ENCODE measurements at regions not wholly inside any gene's neighbourhood (a gene's known extent, or its start where the extent isn't known, plus 50 kb on each side); places are given as distances from the start of the nearest gene placed in this dataset.

GRCh38 chr5:66234241-66234640, 90.1 kb downstream of the SREK1 start:
- H3K4me1 Mint-ChIP-seq, result no peaks in the 10 kb centered on the region
- no peak overlapping the region for H3K27ac Mint-ChIP-seq
- H3K4me3 Mint-ChIP-seq, result no peak overlapping the region
- H3K9me3 Mint-ChIP-seq, result no peaks in the 10 kb centered on the region
- peaks cover 0 to 8% of the 10 kb centered on the region in 2 donors for H3K27me3 Mint-ChIP-seq
- H3K36me3 ChIP-seq (ENCODE audit: insufficient read depth, low read length), result no peaks in the 10 kb centered on the region
- H3K4me1 ChIP-seq (ENCODE audit: insufficient read depth, low read length), result no peaks in the 10 kb centered on the region
- POLR2A ChIA-PET, result no interaction called here
- no peak overlapping the region for H3K4me3 ChIP-seq (ENCODE audit: low read length)
- CTCF ChIA-PET, result no interaction called here
- DNase-seq, result no peak
- no peaks in the 10 kb centered on the region for H3K9me3 ChIP-seq (ENCODE audit: low read length)
- H3K27me3 ChIP-seq (ENCODE audit: insufficient read depth, low read length, poor library complexity, severe bottlenecking), result no peaks in the 10 kb centered on the region
- no peak overlapping the region for H3K27ac ChIP-seq (ENCODE audit: low read depth, low read length)
- peaks cover 0 to 2% (median 0%) of the 10 kb centered on the region in 3 donors for H3K36me3 Mint-ChIP-seq

GRCh38 chr5:66238435-66238834, 94.3 kb downstream of the SREK1 start:
- no peak overlapping the region for H3K4me3 ChIP-seq (ENCODE audit: low read length)
- H3K9me3 ChIP-seq (ENCODE audit: low read length), result no peaks in the 10 kb centered on the region
- H3K36me3 Mint-ChIP-seq, result peaks cover 0 to 2% (median 0%) of the 10 kb centered on the region in 3 donors
- no peaks in the 10 kb centered on the region for H3K36me3 ChIP-seq (ENCODE audit: insufficient read depth, low read length)
- DNase-seq, result no peak
- H3K9me3 Mint-ChIP-seq, result no peaks in the 10 kb centered on the region
- no peaks in the 10 kb centered on the region for H3K4me1 ChIP-seq (ENCODE audit: insufficient read depth, low read length)
- no peak overlapping the region for H3K27ac ChIP-seq (ENCODE audit: low read depth, low read length)
- H3K27ac Mint-ChIP-seq, result no peak overlapping the region
- H3K4me1 Mint-ChIP-seq, result no peaks in the 10 kb centered on the region
- CTCF ChIA-PET, result no interaction called here
- H3K27me3 Mint-ChIP-seq, result peaks cover 1 to 8% of the 10 kb centered on the region in 2 donors
- H3K27me3 ChIP-seq (ENCODE audit: insufficient read depth, low read length, poor library complexity, severe bottlenecking), result no peaks in the 10 kb centered on the region
- H3K4me3 Mint-ChIP-seq, result no peak overlapping the region
- POLR2A ChIA-PET, result no interaction called here

- Mint-ChIP-seq H3K27ac (no peak overlapping the region), H3K4me1 (no peaks in the 10 kb centered on the region), H3K4me3 (no peak overlapping the region), H3K9me3 (no peaks in the 10 kb centered on the region), H3K36me3 (peaks cover 0 to 2% (median 0%) of the 10 kb centered on the region in 3 donors), H3K27me3 (peaks cover 1 to 8% of the 10 kb centered on the region in 2 donors)
- CTCF ChIA-PET, result no interaction called here
- Histone ChIP-seq H3K4me1 (ENCODE audit: insufficient read depth, low read length) (no peaks in the 10 kb centered on the region), H3K4me3 (ENCODE audit: low read length) (no peak overlapping the region), H3K9me3 (ENCODE audit: low read length) (no peaks in the 10 kb centered on the region), H3K36me3 (ENCODE audit: insufficient read depth, low read length) (no peaks in the 10 kb centered on the region), H3K27me3 (ENCODE audit: insufficient read depth, low read length, poor library complexity, severe bottlenecking) (no peaks in the 10 kb centered on the region), H3K27ac (ENCODE audit: low read depth, low read length) (no peak overlapping the region)
- POLR2A ChIA-PET, result no interaction called here
- no peak for DNase-seq
Measured at GRCh38 chr5:66239034-66239433, 94.9 kb downstream of the SREK1 start.

GRCh38 chr5:66241136-66241825, 97.2 kb downstream of the SREK1 start:
- no peaks in the 10 kb centered on the region for H3K4me1 ChIP-seq (ENCODE audit: insufficient read depth, low read length)
- Mint-ChIP-seq H3K27ac (no peak overlapping the region), H3K27me3 (peaks cover 0 to 1% of the 10 kb centered on the region in 2 donors), H3K4me3 (no peak overlapping the region), H3K9me3 (no peaks in the 10 kb centered on the region), H3K36me3 (peaks cover 0 to 2% (median 0%) of the 10 kb centered on the region in 3 donors), H3K4me1 (no peaks in the 10 kb centered on the region)
- ChIA-PET POLR2A (no interaction called here), CTCF (no interaction called here)
- no peaks in the 10 kb centered on the region for H3K9me3 ChIP-seq (ENCODE audit: low read length)
- no peak overlapping the region for H3K4me3 ChIP-seq (ENCODE audit: low read length)
- no peaks in the 10 kb centered on the region for H3K27me3 ChIP-seq (ENCODE audit: insufficient read depth, low read length, poor library complexity, severe bottlenecking)
- H3K27ac ChIP-seq (ENCODE audit: low read depth, low read length), result no peak overlapping the region
- DNase-seq, result no peak
- no peaks in the 10 kb centered on the region for H3K36me3 ChIP-seq (ENCODE audit: insufficient read depth, low read length)

- POLR2A ChIA-PET, result no interaction called here
- peaks cover 0 to 2% (median 0%) of the 10 kb centered on the region in 3 donors for H3K36me3 Mint-ChIP-seq
- Histone ChIP-seq H3K36me3 (ENCODE audit: insufficient read depth, low read length) (no peaks in the 10 kb centered on the region), H3K27ac (ENCODE audit: low read depth, low read length) (no peak overlapping the region), H3K4me1 (ENCODE audit: insufficient read depth, low read length) (no peaks in the 10 kb centered on the region), H3K4me3 (ENCODE audit: low read length) (no peak overlapping the region), H3K27me3 (ENCODE audit: insufficient read depth, low read length, poor library complexity, severe bottlenecking) (no peaks in the 10 kb centered on the region), H3K9me3 (ENCODE audit: low read length) (no peaks in the 10 kb centered on the region)
- peaks cover 0 to 1% of the 10 kb centered on the region in 2 donors for H3K27me3 Mint-ChIP-seq
- H3K27ac Mint-ChIP-seq, result no peak overlapping the region
- H3K4me1 Mint-ChIP-seq, result no peaks in the 10 kb centered on the region
- DNase-seq, result no peak
- H3K9me3 Mint-ChIP-seq, result no peaks in the 10 kb centered on the region
- CTCF ChIA-PET, result no interaction called here
- no peak overlapping the region for H3K4me3 Mint-ChIP-seq
Measured at GRCh38 chr5:66242050-66242715, 98.1 kb downstream of the SREK1 start.

GRCh38 chr5:66246608-66247007, 102.5 kb downstream of the SREK1 start:
- ChIA-PET POLR2A (no interaction called here), CTCF (no interaction called here)
- no peaks in the 10 kb centered on the region for H3K36me3 Mint-ChIP-seq
- no peaks in the 10 kb centered on the region for H3K4me1 Mint-ChIP-seq
- H3K27ac Mint-ChIP-seq, result no peak overlapping the region
- Histone ChIP-seq H3K36me3 (ENCODE audit: insufficient read depth, low read length) (no peaks in the 10 kb centered on the region), H3K9me3 (ENCODE audit: low read length) (no peaks in the 10 kb centered on the region), H3K4me1 (ENCODE audit: insufficient read depth, low read length) (no peaks in the 10 kb centered on the region), H3K27ac (ENCODE audit: low read depth, low read length) (no peak overlapping the region), H3K27me3 (ENCODE audit: insufficient read depth, low read length, poor library complexity, severe bottlenecking) (no peaks in the 10 kb centered on the region), H3K4me3 (ENCODE audit: low read length) (no peak overlapping the region)
- H3K9me3 Mint-ChIP-seq, result no peaks in the 10 kb centered on the region
- H3K27me3 Mint-ChIP-seq, result peaks cover 0 to 1% of the 10 kb centered on the region in 2 donors
- DNase-seq, result no peak
- no peak overlapping the region for H3K4me3 Mint-ChIP-seq

GRCh38 chr5:66247176-66247960, 103.3 kb downstream of the SREK1 start:
- DNase-seq, result no peak
- no peaks in the 10 kb centered on the region for H3K9me3 ChIP-seq (ENCODE audit: low read length)

GRCh38 chr5:66248874-66249273, 104.8 kb downstream of the SREK1 start:
- no peaks in the 10 kb centered on the region for H3K36me3 Mint-ChIP-seq
- H3K27me3 ChIP-seq (ENCODE audit: insufficient read depth, low read length, poor library complexity, severe bottlenecking), result no peaks in the 10 kb centered on the region
- no peaks in the 10 kb centered on the region for H3K9me3 ChIP-seq (ENCODE audit: low read length)
- H3K36me3 ChIP-seq (ENCODE audit: insufficient read depth, low read length), result no peaks in the 10 kb centered on the region
- DNase-seq, result no peak
- no peak overlapping the region for H3K27ac Mint-ChIP-seq
- H3K27me3 Mint-ChIP-seq, result no peaks in the 10 kb centered on the region
- ChIA-PET POLR2A (no interaction called here), CTCF (no interaction called here)
- H3K4me3 ChIP-seq (ENCODE audit: low read length), result no peak overlapping the region
- no peaks in the 10 kb centered on the region for H3K9me3 Mint-ChIP-seq
- H3K27ac ChIP-seq (ENCODE audit: low read depth, low read length), result no peak overlapping the region
- no peak overlapping the region for H3K4me3 Mint-ChIP-seq
- no peaks in the 10 kb centered on the region for H3K4me1 ChIP-seq (ENCODE audit: insufficient read depth, low read length)
- H3K4me1 Mint-ChIP-seq, result no peaks in the 10 kb centered on the region

More at GRCh38 chr5:66247176-66247960, 103.3 kb downstream of the SREK1 start:
- Histone ChIP-seq H3K27ac (ENCODE audit: low read depth, low read length) (no peak overlapping the region), H3K36me3 (ENCODE audit: insufficient read depth, low read length) (no peaks in the 10 kb centered on the region), H3K4me1 (ENCODE audit: insufficient read depth, low read length) (no peaks in the 10 kb centered on the region), H3K4me3 (ENCODE audit: low read length) (no peak overlapping the region), H3K27me3 (ENCODE audit: insufficient read depth, low read length, poor library complexity, severe bottlenecking) (no peaks in the 10 kb centered on the region)
- Mint-ChIP-seq H3K9me3 (no peaks in the 10 kb centered on the region), H3K36me3 (no peaks in the 10 kb centered on the region), H3K4me3 (no peak overlapping the region), H3K4me1 (no peaks in the 10 kb centered on the region), H3K27ac (no peak overlapping the region), H3K27me3 (peaks cover 0 to 1% of the 10 kb centered on the region in 2 donors)
- ChIA-PET CTCF (no interaction called here), POLR2A (no interaction called here)
